Activated CD4-positive, alpha-beta T cell treated with anti-CD3 and anti-CD28 coated beads, Interleukin-2, amount 50 U/mL, for 1 hour (primary cell): ENCODE measurements at regions not wholly inside any gene's neighbourhood (a gene's known extent, or its start where the extent isn't known, plus 50 kb on each side); places are given as distances from the start of the nearest gene placed in this dataset.
"Not testable (repeated sequence)": the region's sequence is repeated elsewhere in the genome, so short reads cannot be mapped to it uniquely, and the experiment has no call there.

ENCODE experiments used
- DNase-seq: peaks from one replicate; pipeline ENCODE4 v3.0.0-alpha.2; 2020

DNA sequence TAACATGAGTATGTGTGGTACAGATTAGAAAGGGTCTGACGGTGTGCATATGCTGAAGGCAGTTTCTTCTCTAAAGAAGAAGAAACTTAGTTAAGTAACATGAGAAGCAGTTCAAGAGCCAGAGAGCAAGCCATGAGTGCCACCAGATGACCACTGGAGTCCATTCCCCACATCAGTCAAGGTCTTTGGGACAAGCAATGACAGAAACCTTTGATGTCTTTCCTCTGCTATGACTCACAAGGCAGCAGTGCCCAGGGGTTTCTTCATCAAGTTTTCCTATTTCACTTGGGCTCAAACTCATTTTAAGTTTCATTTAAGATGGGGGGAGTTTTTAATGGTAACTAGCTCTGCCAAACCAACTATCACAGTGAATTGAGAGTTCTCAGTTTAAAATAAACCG lies 303.8 kb upstream of the TBX18 start:
- DNase-seq, result no peak

GRCh38 chr6:85066266-85066665 lies 301.9 kb upstream of the TBX18 start:
- DNase-seq, result no peak

- DNase-seq, result no peak
These were observed 301.4 kb upstream of the TBX18 start for GRCh38 chr6:85065831-85066230.

DNA sequence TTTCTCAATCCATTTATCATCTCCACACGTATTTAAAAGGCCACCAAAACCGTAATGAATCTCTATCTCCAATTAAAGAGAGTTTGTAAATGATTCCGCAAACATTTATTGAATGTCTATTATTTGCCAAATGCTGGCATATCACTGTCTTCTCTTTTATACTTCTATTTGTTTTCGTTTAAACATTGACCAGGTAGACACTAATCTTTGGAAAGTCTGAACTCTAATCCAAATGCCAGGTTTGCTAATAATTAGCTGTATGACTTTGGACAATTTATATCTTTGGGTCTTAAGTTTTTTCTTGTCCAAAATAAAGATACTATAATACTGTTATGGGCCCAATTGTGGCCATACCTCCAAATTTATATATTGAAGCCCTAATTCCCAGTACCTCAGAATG lies 299.2 kb upstream of the TBX18 start:
- no peak for DNase-seq

GRCh38 chr6:85062884-85063283 lies 298.5 kb upstream of the TBX18 start:
- DNase-seq, result no peak

DNA sequence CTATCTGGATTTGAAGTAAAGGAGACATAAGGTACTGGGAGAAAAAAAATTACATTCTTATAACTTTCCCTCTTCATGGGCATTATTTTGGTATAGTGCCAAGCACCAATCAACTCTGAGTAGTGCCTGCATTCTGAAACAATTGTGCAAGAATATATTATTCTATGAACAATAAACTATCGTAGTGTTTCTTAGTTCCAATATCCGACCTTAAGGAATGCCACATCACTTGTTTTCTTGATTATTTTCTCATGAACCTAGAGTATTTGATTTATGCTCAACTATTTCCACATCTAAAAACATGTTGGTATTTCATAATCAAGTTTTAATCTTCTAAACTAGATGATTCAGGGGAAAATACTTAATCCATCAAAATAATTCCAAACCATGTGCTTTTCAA lies 294.4 kb upstream of the TBX18 start:
- DNase-seq, result no peak

DNA sequence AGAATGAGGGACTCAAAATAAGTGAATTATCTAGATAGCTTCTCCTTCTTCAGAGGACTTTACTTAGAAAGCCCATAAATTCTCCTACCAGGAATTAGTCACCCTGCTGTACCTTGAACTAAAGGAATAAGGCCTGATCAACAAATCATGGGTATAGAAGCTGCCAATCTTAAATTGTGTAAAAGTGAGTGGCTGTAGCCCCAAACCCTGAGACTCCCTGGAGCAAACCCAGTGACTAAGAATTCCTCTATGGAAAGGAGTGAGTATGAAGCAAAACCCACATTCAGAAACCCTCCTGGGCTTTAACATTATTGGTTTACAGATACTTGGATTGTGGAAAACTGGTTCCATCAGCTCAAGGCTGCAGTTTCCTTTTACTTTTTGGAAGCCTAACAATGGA lies 285.8 kb upstream of the TBX18 start:
- no peak for DNase-seq

DNA sequence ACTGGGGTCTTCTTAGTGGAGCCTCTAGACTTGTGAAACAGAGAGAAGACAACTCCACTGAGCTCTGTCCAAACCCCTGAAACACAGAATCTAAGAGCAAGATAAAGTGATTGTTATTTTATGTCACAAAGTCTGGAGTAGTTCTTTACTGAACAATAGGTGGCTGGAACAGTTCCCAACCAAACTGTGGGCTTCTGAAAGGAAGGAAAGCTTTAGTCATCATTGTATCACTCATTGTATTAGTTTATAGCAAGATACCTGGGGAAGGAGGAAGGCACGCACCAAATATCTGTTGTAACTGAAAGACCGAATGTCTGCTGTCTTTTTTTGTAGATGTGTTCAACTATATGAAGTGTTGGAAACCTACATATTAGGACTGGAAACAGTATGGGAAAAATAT lies 284.9 kb upstream of the TBX18 start:
- DNase-seq, result no peak

- DNase-seq, result no peak
These were observed 283.4 kb upstream of the TBX18 start for GRCh38 chr6:85047818-85048217.

DNA sequence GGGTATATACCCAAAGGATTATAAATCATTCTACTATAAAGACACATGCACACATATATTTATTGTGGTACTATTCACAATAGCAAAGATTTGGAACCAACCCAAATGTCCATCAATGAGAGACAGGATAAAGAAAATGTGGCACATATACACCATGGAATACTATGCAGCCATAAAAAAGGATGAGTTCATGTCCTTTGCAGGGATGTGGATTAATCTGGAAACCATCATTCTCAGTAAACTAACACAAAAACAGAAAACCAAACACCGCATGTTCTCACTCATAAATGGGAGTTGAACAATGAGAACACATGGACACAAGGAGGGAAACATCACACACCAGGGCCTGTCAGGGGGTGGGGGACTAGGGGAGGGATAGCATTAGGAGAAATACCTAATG lies 281.4 kb upstream of the TBX18 start:
- not testable (repeated sequence) for DNase-seq

- no peak for DNase-seq
These were observed 280.0 kb upstream of the TBX18 start for GRCh38 chr6:85044361-85044760.

GRCh38 chr6:85041376-85041775 lies 277.0 kb upstream of the TBX18 start:
- no peak for DNase-seq

- DNase-seq, result no peak
These were observed 272.8 kb upstream of the TBX18 start for GRCh38 chr6:85037221-85037620.

DNA sequence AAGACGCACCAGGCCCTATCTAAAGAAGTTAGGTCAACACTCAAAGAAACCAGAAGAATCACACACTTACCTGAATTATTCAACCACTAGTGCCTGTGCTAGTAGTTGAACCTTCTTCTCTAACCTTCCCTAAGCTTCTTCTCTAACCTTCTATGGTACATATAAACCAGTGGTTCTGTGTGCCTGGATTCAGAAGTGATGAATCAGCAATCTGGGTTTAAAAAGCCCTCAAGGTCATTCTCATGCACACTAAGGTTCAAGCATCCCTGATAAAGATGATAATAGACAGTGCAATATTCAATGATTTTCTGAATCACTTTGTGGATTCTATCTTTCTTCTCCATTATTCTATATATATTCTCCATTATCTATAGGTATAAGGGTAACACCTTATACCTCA lies 271.4 kb upstream of the TBX18 start:
- no peak for DNase-seq

GRCh38 chr6:85033547-85033946 lies 269.1 kb upstream of the TBX18 start:
- no peak for DNase-seq

GRCh38 chr6:85026021-85026420 lies 261.6 kb upstream of the TBX18 start:
- DNase-seq, result no peak

GRCh38 chr6:85023721-85024120 lies 259.3 kb upstream of the TBX18 start:
- DNase-seq, result no peak

DNA sequence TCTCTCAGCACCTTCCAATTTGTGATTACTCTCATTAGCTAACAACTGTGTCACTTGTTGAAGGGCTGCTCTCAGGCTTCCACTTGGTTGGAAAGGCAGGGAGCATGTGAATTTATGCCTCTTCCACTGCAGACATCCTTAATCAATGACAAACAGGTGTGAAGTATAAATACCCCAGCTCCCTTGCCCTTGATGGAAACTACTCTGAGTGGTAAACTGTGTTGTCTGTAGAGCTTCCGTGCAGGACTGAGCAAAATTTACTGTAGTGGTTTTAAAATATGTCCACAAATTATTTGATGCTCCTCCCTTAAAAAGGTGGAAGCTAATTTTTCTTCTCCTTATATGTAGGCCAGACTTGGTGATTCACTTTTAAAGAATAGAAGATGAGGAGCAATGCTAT lies 253.0 kb upstream of the TBX18 start:
- DNase-seq, result no peak

DNA sequence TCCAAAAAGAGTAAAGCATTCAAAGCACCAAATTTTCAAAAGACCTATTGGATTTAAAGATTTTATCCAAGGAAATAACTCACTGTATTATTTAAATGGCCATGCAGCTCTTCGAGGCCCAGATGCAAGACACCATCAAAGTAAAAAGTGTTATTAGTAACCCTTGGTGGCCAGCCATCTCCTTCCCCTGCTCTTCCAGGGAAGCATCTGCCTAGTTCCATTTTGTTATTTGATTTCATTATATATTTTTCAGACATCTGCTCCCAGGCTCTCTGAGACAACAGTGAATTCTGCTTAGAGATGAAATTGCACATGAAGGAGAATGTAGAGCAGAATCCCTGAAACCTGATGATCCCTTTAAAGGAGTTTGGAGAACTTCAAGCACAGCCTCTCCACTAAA lies 252.3 kb upstream of the TBX18 start:
- DNase-seq, result no peak

DNA sequence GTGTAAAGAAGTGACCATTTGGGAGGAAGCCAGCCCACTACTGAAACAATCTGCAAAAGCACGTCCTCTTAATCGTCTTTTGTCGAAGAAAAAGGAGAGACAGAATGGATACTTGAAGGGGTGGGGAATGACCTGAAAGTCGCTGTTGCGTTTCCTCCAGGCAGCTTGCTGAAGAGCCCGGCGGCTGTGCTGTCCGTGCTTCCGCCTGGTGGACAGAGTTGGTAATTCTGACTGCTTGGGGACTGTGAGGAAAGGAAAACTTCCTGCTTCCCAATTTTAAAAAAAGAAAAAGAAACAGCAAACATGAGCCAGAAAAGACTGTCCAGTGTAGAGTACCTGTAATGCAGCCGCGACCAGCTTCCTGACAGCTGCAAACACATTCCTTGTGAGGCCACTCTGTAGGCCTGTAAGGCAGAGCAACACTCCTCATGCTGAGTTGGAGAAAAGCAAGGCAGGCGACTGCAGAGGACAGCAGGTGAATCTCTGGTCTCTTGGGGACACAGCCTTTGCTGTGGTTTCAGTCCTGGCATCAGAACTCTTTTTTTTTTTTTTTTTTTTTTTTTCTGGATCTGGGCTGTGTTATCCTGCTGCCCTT lies 251.1 kb upstream of the TBX18 start:
- DNase-seq, result no peak

- no peak for DNase-seq
These were observed 246.5 kb upstream of the TBX18 start for GRCh38 chr6:85010865-85011264.

- no peak for DNase-seq
These were observed 244.1 kb upstream of the TBX18 start for GRCh38 chr6:85008296-85009009.

DNA sequence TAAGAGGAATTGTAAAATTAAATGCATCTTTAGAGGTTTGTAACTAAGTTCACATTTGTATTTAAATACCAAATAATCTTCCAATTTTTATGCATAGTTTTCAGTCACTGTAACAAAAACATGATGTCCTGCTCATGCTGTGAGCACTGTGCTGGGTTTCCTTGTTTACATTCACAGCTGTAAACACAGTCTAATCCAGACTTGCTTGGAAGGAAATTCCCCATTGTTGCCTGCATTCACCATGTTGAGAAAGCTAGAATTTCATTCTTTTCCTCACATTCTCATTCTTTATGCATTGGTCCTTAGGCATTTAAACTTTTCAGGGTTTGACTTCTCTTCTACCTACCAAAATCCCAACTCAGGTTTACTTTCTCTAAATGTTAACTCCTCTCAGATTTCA lies 242.0 kb upstream of the TBX18 start:
- no peak for DNase-seq

- DNase-seq, result no peak
These were observed 241.1 kb upstream of the TBX18 start for GRCh38 chr6:85005494-85005893.

DNA sequence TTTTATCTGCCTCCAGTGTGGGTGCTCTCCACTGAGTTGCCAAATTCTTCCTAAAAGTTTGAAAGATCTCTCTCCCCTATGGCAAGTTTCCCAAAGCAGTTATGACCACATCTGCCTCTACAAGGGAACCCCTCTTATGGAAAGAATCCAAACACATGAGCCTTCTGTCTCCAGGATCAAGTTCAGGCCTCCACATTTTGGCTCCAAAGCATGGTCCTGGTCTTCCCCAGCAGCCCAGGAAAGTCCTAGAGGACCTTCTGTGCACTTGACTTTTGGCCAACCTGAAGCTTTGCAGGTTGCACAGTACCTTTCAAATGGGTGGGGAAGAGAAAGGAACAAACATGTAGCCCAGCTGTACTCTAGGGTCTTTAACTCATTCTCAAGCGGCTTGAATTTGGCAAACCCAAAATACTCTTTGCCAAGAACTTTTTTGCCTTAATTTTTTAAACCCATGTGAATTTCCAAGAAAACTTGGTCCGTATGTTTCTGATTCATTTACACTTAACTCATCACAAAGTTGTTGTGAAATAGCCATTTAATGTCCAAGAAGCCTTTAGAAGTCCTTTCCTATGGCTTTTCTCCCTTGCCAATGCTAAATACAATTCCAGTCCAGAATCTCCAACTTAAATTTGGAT lies 240.1 kb upstream of the TBX18 start:
- no peak for DNase-seq
